Activated naive CD8-positive, alpha-beta T cell treated with anti-CD3 and anti-CD28 coated beads for 36 hours (primary cell): ENCODE measurements at regions not wholly inside any gene's neighbourhood (a gene's known extent, or its start where the extent isn't known, plus 50 kb on each side); places are given as distances from the start of the nearest gene placed in this dataset.

Experiments used
- DNase-seq: peaks from one replicate; pipeline ENCODE4 v3.0.0; 2021
- H3K27ac Mint-ChIP-seq: one replicate; pipeline ENCODE4 v1.8.0; 2022; ENCODE audit warnings: mild to moderate bottlenecking, moderate library complexity, mixed read lengths
- H3K27me3 Mint-ChIP-seq: one replicate; pipeline ENCODE4 v1.8.0; 2022; ENCODE audit warnings: mild to moderate bottlenecking, mixed read lengths
- H3K36me3 Mint-ChIP-seq: one replicate; pipeline ENCODE4 v1.8.0; 2021; ENCODE audit warnings: mild to moderate bottlenecking, mixed read lengths
- H3K4me1 Mint-ChIP-seq: one replicate; pipeline ENCODE4 v1.8.0; 2021; ENCODE audit warnings: mixed read lengths
- H3K4me3 Mint-ChIP-seq: one replicate; pipeline ENCODE4 v1.8.0; 2022; ENCODE audit warnings: mild to moderate bottlenecking, moderate library complexity, mixed read lengths
- H3K9me3 Mint-ChIP-seq: one replicate; pipeline ENCODE4 v1.8.0; 2022; ENCODE audit warnings: mixed read lengths

GRCh38 chr2:181396256-181397123 lies 60.7 kb upstream of the ITGA4 start:
- DNase-seq, result no peak
- Mint-ChIP-seq H3K27me3 (no peaks in the 10 kb centered on the region), H3K27ac (no peak overlapping the region), H3K36me3 (peaks cover 13% of the 10 kb centered on the region), H3K9me3 (peaks cover 9% of the 10 kb centered on the region), H3K4me1 (peaks cover 31% of the 10 kb centered on the region), H3K4me3 (no peak overlapping the region)

DNA sequence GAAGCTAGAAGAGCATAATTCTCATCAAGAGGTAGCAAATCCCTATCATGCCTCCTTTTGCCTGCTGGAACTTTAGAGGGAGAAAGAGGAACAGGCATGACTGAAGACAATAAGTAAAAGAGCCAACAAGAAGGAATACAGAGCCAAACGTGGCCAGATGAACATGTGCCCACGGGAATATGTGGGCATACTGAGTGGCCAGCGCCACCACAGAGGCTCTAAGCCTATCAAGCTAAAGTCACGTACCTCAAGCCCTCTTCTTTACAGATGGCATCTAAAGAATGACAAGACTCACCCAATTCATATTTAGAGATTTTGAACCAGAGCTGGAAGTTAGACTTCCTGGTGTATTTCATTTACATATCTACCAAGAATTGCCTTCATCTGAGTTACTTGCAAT lies 59.9 kb upstream of the ITGA4 start:
- H3K36me3 Mint-ChIP-seq, result peaks cover 10% of the 10 kb centered on the region
- H3K4me3 Mint-ChIP-seq, result no peak overlapping the region
- peaks cover 29% of the 10 kb centered on the region for H3K4me1 Mint-ChIP-seq
- no peak for DNase-seq
- no peak overlapping the region for H3K27ac Mint-ChIP-seq
- H3K27me3 Mint-ChIP-seq, result no peaks in the 10 kb centered on the region
- peaks cover 7% of the 10 kb centered on the region for H3K9me3 Mint-ChIP-seq

DNA sequence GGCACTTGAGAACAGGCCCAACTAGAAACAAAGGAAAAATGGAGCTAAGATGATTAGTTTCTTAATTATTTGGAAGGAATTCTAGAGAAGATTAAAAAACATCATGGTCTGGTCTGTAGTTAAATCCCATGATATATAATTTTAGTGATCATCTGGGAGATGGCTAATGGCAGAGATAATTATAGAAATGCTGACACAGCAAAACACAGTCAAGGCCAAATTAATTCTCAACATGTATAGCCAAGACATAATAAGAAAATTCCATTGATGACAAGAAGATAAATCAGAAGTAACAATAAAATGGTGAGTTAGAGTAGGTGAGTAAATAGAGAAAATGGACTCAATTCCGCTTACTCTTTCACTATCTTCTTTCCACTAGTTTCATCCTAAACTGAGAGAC lies 59.2 kb upstream of the ITGA4 start:
- peaks cover 13% of the 10 kb centered on the region for H3K36me3 Mint-ChIP-seq

DNA sequence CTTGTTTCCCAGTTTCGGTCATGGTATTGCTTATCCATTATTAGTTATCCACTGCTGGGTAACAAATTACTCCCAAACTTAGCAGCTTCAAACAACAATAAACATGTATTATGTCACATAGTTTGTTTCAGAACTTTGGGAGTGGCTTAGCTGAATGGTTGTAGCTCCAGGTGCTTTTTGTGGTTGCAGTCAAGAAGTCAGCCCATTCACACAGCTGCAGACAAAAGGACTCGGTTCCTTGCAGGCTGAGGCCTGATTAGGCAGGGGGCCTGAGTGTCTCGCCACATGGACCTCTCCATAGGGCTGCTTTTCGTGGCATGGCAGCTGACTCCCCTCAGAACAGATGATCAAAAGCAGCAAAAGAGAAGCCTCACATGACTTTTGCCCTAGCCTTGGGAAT lies 58.2 kb upstream of the ITGA4 start:
- Mint-ChIP-seq H3K9me3 (peaks cover 6% of the 10 kb centered on the region), H3K36me3 (peaks cover 10% of the 10 kb centered on the region), H3K4me1 (peaks cover 28% of the 10 kb centered on the region), H3K27ac (no peak overlapping the region), H3K4me3 (no peak overlapping the region), H3K27me3 (no peaks in the 10 kb centered on the region)
- DNase-seq, result no peak

More for the DNA sequence above, 59.2 kb upstream of the ITGA4 start:
- H3K9me3 Mint-ChIP-seq, result peaks cover 7% of the 10 kb centered on the region
- DNase-seq, result no peak
- no peak overlapping the region for H3K4me3 Mint-ChIP-seq
- no peak overlapping the region for H3K27ac Mint-ChIP-seq
- H3K27me3 Mint-ChIP-seq, result no peaks in the 10 kb centered on the region
- H3K4me1 Mint-ChIP-seq, result peaks cover 31% of the 10 kb centered on the region

DNA sequence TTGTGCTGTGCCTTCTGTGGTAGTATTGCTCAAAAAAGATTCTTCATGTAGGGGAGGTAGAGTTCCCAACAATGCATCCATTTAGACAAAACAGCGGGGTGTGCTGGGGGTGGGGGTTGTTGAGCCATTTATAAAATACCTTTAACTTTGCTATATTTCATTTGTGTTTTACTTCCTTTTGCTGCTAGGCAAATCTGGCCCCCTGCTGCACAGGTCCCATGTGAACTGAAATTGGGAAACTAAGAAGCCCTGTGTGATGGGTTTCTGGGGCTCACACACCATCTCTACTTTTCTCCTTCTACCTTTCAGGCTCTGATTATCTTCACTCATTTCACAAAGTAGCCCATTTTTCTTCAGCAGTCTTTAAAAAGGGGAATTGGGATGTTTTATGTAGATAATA lies 52.7 kb upstream of the ITGA4 start:
- peaks cover 18% of the 10 kb centered on the region for H3K4me1 Mint-ChIP-seq
- no peaks in the 10 kb centered on the region for H3K27me3 Mint-ChIP-seq
- no peak for DNase-seq
- peaks cover 18% of the 10 kb centered on the region for H3K36me3 Mint-ChIP-seq
- H3K9me3 Mint-ChIP-seq, result no peaks in the 10 kb centered on the region
- no peak overlapping the region for H3K27ac Mint-ChIP-seq
- H3K4me3 Mint-ChIP-seq, result no peak overlapping the region

DNA sequence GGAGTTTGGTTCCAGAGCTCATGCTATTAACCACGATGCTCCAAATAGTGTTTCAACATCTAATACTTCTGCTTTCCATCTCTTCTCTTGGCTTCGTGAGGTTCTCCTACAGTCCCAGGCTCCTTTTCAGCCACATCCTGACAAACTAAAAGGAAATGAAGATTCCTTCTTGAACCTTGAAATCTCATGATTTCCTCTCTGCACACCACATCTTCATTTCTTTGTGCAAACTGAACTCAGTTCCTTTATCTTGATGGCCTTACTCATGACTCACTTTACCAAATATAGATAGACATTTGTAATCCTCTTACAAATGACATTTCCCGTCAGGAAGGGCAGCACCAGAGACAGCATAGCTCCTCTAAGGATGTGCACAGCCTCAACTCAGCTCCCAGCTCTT lies 50.0 kb upstream of the ITGA4 start:
- Mint-ChIP-seq H3K4me3 (no peak overlapping the region), H3K27ac (no peak overlapping the region), H3K27me3 (no peaks in the 10 kb centered on the region), H3K36me3 (peaks cover 23% of the 10 kb centered on the region), H3K4me1 (peaks cover 15% of the 10 kb centered on the region), H3K9me3 (no peaks in the 10 kb centered on the region)
- DNase-seq, result no peak
